SK-N-MC (cell line): ENCODE measurements at regions not wholly inside any gene's neighbourhood (a gene's known extent, or its start where the extent isn't known, plus 50 kb on each side); places are given as distances from the start of the nearest gene placed in this dataset.
"Not testable (repeated sequence)": the region's sequence is repeated elsewhere in the genome, so short reads cannot be mapped to it uniquely, and the experiment has no call there.

Experiments
- DNase-seq: peaks from one replicate; pipeline ENCODE4 v3.0.0-alpha.2; 2011; ENCODE audit warnings: low read depth, low spot score
- H3K27ac ChIP-seq: fragments of 200-600 bp; sonication (generic); 2 replicates; pipeline ENCODE4 v1.5.1; 2016; ENCODE audit warnings: mixed run types
- H3K36me3 ChIP-seq: fragments of 200-600 bp; sonication (generic); 2 replicates; pipeline ENCODE4 v1.6.1; 2017; ENCODE audit warnings: antibody characterized with exemption, low read length, mixed read lengths; ENCODE audit not compliant: insufficient read depth
- H3K4me3 ChIP-seq: fragments of 200-600 bp; sonication (generic); 2 replicates; pipeline ENCODE4 v1.5.1; 2016
- H3K9ac ChIP-seq: fragments of 200-600 bp; sonication (generic); 2 replicates; pipeline ENCODE4 v1.8.0; 2017; ENCODE audit warnings: mixed run types, mixed read lengths; ENCODE audit not compliant: insufficient read length
- H3K9me3 ChIP-seq: fragments of 200-600 bp; sonication (generic); 2 replicates; pipeline ENCODE4 v1.6.1; 2017; ENCODE audit warnings: low read depth, mild to moderate bottlenecking, antibody characterized with exemption, low read length, moderate library complexity, mixed read lengths
- EZH2 ChIP-seq: fragments of 200-600 bp; sonication (generic); IDR thresholded peaks from one replicate; pipeline ENCODE4 v1.6.1; 2017; ENCODE audit warnings: antibody characterized with exemption
- FOXP2 ChIP-seq: optimal IDR thresholded peaks from 2 replicates; pipeline ENCODE3; 2011; ENCODE audit warnings: mild to moderate bottlenecking, moderate library complexity; ENCODE audit not compliant: insufficient read depth; ENCODE audit errors: extremely low read length, control extremely low read depth
- POLR2AphosphoS5 ChIP-seq: IDR thresholded peaks from 2 replicates; pipeline ENCODE4 v1.6.1; 2012; ENCODE audit warnings: mild to moderate bottlenecking, low read depth, low read length, borderline replicate concordance

GRCh38 chr2:390959-391358 is 103.1 kb upstream of the ALKAL2 start:
- Histone ChIP-seq H3K9me3 (no peaks in the 10 kb centered on the region), H3K27ac (no peak overlapping the region), H3K4me3 (no peak overlapping the region), H3K9ac (no peak overlapping the region), H3K36me3 (no peaks in the 10 kb centered on the region)
- TF ChIP-seq POLR2AphosphoS5 (no peak), FOXP2 (no peak), EZH2 (no peak)
- no peak for DNase-seq

GRCh38 chr2:389985-390384 is 102.1 kb upstream of the ALKAL2 start:
- H3K27ac ChIP-seq, H3K9me3 ChIP-seq, DNase-seq, H3K4me3 ChIP-seq, H3K9ac ChIP-seq, H3K36me3 ChIP-seq: not testable (repeated sequence)

DNA sequence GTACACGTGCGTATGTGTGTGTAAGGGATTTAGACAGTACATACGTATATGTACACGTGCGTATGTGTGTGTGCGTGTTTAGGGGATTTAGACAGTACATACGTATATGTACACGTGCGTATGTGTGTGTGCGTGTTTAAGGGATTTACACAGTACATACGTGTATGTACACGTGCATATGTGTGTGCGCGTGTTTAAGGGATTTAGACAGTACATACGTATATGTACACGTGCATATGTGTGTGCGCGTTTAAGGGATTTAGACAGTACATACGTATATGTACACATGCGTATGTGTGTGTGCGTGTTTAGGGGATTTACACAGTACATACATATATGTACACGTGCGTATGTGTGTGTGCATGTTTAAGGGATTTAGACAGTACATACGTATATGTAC is 100.9 kb upstream of the ALKAL2 start:
- not testable (repeated sequence) for H3K4me3 ChIP-seq, DNase-seq, H3K9ac ChIP-seq, H3K36me3 ChIP-seq, H3K27ac ChIP-seq, H3K9me3 ChIP-seq

DNA sequence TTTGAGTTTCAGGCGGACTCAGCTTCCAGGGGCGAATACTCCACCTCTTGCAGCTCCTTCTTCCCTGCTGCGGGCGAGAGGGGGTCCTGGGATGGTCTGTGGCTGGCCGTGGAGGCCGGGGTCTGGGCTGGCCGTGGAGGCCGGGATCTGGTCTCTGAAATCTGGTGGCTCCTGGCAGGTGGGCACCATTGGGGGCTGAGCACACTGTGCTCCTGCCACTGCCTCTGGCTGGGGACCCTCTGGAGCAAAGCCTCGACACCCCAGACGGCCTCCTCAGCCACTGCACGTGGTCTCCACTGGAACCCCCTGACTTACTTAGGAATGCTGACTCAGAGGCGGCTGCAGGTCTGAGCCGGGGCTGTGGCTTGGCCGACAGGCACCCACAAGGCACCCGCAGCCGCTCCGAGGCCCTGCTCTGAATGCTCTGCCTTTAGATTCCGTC is 100.1 kb upstream of the ALKAL2 start:
- DNase-seq, result no peak
- Histone ChIP-seq H3K9ac (no peak overlapping the region), H3K27ac (no peak overlapping the region), H3K4me3 (no peak overlapping the region), H3K36me3 (no peaks in the 10 kb centered on the region), H3K9me3 (no peaks in the 10 kb centered on the region)
- no peak for TF ChIP-seq POLR2AphosphoS5
- TF ChIP-seq FOXP2, result no peak
- TF ChIP-seq EZH2, result no peak

DNA sequence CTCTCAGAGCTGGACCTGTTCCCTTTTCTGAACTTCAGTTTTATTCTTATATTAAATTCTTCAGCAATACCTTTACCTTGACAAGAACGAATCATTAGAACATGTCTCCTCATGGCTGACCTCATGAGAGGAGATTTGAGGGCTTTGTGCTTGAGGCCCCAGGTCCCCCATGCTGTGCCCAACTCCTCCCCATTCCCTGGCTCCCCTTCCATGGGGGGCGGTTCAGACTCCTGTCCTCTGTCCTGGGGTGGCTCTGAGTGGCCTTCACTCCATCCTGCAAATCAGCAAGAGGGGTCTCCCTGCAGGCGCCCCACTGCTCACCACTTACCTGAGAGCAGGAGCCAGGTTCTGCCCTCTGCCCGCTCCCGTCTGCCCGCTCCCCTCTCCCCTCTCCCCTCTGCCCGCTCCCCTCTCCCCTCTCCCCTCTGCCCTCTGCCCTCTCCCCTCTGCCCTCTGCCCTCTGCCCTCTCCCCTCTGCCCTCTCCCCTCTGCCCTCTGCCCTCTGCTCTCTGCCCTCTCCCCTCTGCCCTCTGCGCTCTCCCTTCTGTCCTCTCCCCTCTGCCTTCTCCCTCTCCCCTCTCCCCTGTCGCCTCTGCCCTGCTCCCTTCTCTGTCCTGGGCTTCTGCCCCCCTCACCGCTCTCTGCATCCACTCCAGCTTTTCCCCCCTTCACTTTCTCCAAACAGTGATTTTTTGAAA is 98.7 kb upstream of the ALKAL2 start:
- DNase-seq, result no peak

DNA sequence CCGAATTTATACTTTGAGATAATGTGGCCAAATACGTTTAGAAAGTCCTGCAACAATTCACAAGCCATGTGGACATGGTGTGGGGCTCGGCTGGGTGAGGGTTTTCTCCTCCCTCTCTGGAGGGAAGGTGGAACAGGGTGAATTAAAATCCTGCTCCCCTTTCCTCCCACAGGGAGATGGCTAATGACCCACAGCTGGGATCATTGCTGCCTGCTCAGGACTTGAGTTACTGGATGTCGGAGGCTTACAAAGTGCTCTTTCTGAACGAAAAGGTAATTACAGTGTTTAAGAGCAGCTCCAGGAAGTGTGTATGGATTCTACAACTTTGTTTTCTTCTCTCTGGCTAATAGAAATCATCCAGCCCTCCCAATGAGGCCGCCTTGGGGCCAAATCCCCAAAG is 97.9 kb upstream of the ALKAL2 start:
- no peaks in the 10 kb centered on the region for H3K36me3 ChIP-seq
- no peak overlapping the region for H3K9ac ChIP-seq
- H3K9me3 ChIP-seq, result no peaks in the 10 kb centered on the region
- no peak for DNase-seq
- H3K4me3 ChIP-seq, result no peak overlapping the region
- TF ChIP-seq EZH2, result no peak
- H3K27ac ChIP-seq, result no peak overlapping the region

More for the DNA sequence above, 98.7 kb upstream of the ALKAL2 start:
- TF ChIP-seq EZH2 (no peak), FOXP2 (no peak), POLR2AphosphoS5 (no peak)
- Histone ChIP-seq H3K36me3 (no peaks in the 10 kb centered on the region), H3K27ac (no peak overlapping the region), H3K9ac (no peak overlapping the region), H3K9me3 (no peaks in the 10 kb centered on the region), H3K4me3 (no peak overlapping the region)

GRCh38 chr2:385061-385460 is 97.2 kb upstream of the ALKAL2 start:
- Histone ChIP-seq H3K4me3 (no peak overlapping the region), H3K9me3 (no peaks in the 10 kb centered on the region), H3K36me3 (no peaks in the 10 kb centered on the region), H3K9ac (no peak overlapping the region), H3K27ac (no peak overlapping the region)
- no peak for TF ChIP-seq FOXP2
- no peak for TF ChIP-seq POLR2AphosphoS5
- no peak for TF ChIP-seq EZH2
- no peak for DNase-seq

GRCh38 chr2:383888-384287 is 96.0 kb upstream of the ALKAL2 start:
- Histone ChIP-seq H3K4me3 (no peak overlapping the region), H3K9ac (no peak overlapping the region), H3K36me3 (no peaks in the 10 kb centered on the region), H3K9me3 (no peaks in the 10 kb centered on the region), H3K27ac (no peak overlapping the region)
- no peak for TF ChIP-seq EZH2
- TF ChIP-seq POLR2AphosphoS5, result no peak
- TF ChIP-seq FOXP2, result no peak
- DNase-seq, result no peak

DNA sequence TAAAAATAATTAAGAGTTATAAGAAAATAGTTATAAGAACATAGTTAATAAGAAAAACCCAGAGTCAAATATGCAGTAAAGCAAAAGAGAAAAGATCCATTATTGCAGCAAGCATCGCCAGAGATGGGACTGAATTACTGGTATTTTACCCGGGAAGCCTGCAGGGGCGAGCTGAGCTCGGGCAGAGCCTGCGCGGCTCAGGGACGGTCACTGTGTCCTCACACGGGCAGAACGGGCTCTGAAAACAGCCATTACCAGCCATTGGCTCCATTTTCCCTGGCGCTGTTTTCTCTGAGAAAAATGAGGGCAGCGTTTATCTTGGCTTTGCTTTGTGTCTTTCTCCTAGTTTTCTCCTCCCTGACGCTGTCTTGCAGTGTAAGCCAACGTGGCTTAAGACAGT is 95.3 kb upstream of the ALKAL2 start:
- Histone ChIP-seq H3K36me3 (no peaks in the 10 kb centered on the region), H3K27ac (no peak overlapping the region), H3K4me3 (no peak overlapping the region), H3K9me3 (no peaks in the 10 kb centered on the region), H3K9ac (no peak overlapping the region)
- TF ChIP-seq EZH2, result no peak
- TF ChIP-seq FOXP2, result no peak
- TF ChIP-seq POLR2AphosphoS5, result no peak
- DNase-seq, result no peak
